Thymus (tissue), 11 donors: ENCODE measurements at regions not wholly inside any gene's neighbourhood (a gene's known extent, or its start where the extent isn't known, plus 50 kb on each side); places are given as distances from the start of the nearest gene placed in this dataset.

Experiments
- DNase-seq, 9 donors: peaks; one replicate each; pipeline ENCODE4 v3.0.0-alpha.2; 2013; ENCODE audit warnings: low spot score in 9 of 9, low read depth in 6 of 9, missing footprints in 1 of 9
- H3K27ac ChIP-seq, 2 donors: one replicate each; pipeline ENCODE4 v1.5.1; 2013; ENCODE audit warnings: control low read depth in 1 of 2, low read depth in 1 of 2, low read length in 1 of 2, mild to moderate bottlenecking in 1 of 2, moderate library complexity in 1 of 2
- H3K27me3 ChIP-seq, 2 donors: one replicate each; pipeline ENCODE4 v1.5.1; 2013; ENCODE audit warnings: low read length in 1 of 2; ENCODE audit not compliant: control insufficient read depth in 2 of 2, insufficient read depth in 1 of 2
- H3K36me3 ChIP-seq, 2 donors: one replicate each; pipeline ENCODE4 v1.5.1; 2013; ENCODE audit warnings: low read length in 1 of 2, mild to moderate bottlenecking in 1 of 2, moderate library complexity in 1 of 2; ENCODE audit not compliant: control insufficient read depth in 2 of 2, insufficient read depth in 2 of 2
- H3K4me1 ChIP-seq, 2 donors: one replicate each; pipeline ENCODE4 v1.5.1; 2013; ENCODE audit warnings: low read length in 2 of 2; ENCODE audit not compliant: control insufficient read depth in 2 of 2, insufficient read depth in 2 of 2
- H3K4me3 ChIP-seq, 2 donors: one replicate each; pipeline ENCODE4 v1.5.1; 2013; ENCODE audit warnings: low read length in 2 of 2, control low read depth in 1 of 2, mild to moderate bottlenecking in 1 of 2
- H3K9me3 ChIP-seq, 2 donors: one replicate each; pipeline ENCODE4 v1.5.1; 2013; ENCODE audit warnings: low read length in 1 of 2, mild to moderate bottlenecking in 1 of 2; ENCODE audit not compliant: control insufficient read depth in 2 of 2, insufficient read depth in 1 of 2
- WGBS: extraction: QIAGEN DNeasy Blood & Tissue Kit; methylation state at CpG from one replicate; pipeline ENCODE4 v1.1.7; 2013; 5-methylcytosine and 5-hydroxymethylcytosine counted together
- donor health status: healthy.

DNA sequence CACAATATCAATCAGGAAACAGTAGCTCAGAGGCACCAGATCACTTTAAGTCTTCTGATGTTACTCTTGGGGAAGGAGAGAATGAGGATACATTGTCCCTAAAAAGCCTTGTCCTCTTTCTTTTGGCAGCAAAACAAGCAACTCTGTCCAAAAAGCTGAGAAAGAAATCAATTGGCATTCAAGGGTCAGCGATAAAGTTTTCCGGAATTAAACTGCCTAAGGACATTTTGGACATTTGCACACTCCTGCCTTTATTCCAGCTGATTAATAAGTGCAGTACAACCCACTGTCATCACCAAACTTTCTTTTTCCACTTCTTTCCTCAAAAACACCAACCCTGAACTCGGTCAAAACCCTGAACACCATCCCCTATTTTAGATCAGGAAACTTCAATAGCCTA lies 85.8 kb upstream of the FAM9A start:
- H3K9me3 ChIP-seq: no peaks in the 10 kb centered on the region
- no peaks in the 10 kb centered on the region for H3K27me3 ChIP-seq
- no peaks in the 10 kb centered on the region for H3K4me1 ChIP-seq
- WGBS: 98% methylated on average over 3 of the region's 3 CpGs
- H3K4me3 ChIP-seq: no peak overlapping the region
- no peaks in the 10 kb centered on the region for H3K36me3 ChIP-seq
- no peak for DNase-seq
- H3K27ac ChIP-seq: no peak overlapping the region

DNA sequence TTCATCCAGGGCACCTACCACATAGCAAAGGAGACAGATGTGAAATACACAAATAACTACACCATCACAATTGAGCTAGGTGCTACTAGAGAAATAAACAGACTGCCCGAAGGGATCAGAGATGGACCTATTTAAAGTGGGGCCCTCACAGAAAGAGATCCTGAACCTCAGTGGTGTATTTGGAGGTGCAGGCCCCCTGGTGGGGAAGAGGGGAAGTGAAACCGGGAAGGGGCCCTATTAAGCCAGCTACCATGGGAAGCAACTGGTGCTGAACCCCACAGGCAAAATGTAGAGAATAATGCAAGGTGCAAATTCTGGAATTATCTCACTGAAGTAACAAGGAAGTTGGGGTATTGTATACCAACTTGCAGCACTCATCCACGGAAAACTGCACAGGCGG lies 78.6 kb upstream of the FAM9A start:
- 74% methylated on average over 4 of the region's 4 CpGs for WGBS
- no peaks in the 10 kb centered on the region for H3K4me1 ChIP-seq
- H3K9me3 ChIP-seq: no peaks in the 10 kb centered on the region
- H3K36me3 ChIP-seq: no peaks in the 10 kb centered on the region
- no peak overlapping the region for H3K4me3 ChIP-seq
- no peaks in the 10 kb centered on the region for H3K27me3 ChIP-seq
- DNase-seq: peak in 6 of 9 donors; percentile 2 to 41 (median 9)
- no peak overlapping the region for H3K27ac ChIP-seq

DNA sequence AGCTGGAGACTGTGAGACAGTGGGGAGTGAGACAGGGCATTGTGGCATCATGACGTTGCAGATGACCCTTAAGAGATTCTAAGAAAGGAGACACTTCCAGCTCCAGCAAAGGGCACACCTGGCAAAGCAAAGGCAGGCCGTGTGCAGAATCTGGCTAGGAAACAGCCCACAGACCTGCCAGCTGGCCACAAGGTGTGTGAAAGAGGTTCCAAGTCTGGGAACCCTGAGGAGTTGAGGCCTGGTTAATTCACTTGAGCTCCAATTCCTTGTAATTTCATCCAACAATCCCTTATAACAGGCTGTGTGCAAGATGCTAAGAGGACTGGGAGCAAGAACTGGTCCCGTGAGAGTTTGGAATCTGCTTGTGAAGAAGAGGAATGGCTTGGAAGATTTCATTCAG lies 72.8 kb upstream of the FAM9A start:
- Histone ChIP-seq H3K27me3 (no peaks in the 10 kb centered on the region), H3K4me3 (no peak overlapping the region), H3K27ac (no peak overlapping the region), H3K4me1 (no peaks in the 10 kb centered on the region), H3K36me3 (no peaks in the 10 kb centered on the region), H3K9me3 (no peaks in the 10 kb centered on the region)
- 80% methylated on average over 3 of the region's 3 CpGs for WGBS
- no peak for DNase-seq

DNA sequence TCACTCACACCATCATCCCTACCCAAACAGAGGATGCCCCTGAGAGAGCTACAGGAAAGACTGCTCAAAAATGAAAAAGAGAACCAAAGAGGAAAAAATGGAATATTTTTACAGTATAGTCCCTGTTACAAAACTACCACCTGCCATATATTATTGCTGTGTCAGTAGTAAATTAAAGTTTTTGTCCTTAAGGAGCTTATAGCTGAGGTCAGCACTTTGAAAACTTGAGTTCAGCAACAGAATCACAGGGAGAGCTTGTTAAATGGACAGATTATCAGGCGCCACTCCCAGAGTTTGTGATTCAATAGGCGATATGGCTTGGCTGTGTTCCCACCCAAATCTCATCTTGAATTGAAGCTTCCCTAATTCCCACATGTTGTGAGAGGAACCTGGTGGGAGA lies 71.9 kb upstream of the FAM9A start:
- H3K4me1 ChIP-seq: no peaks in the 10 kb centered on the region
- H3K27me3 ChIP-seq: no peaks in the 10 kb centered on the region
- H3K9me3 ChIP-seq: no peaks in the 10 kb centered on the region
- H3K4me3 ChIP-seq: no peak overlapping the region
- no peaks in the 10 kb centered on the region for H3K36me3 ChIP-seq
- H3K27ac ChIP-seq: no peak overlapping the region
- no peak for DNase-seq
- 99% methylated on average over 2 of the region's 2 CpGs for WGBS

DNA sequence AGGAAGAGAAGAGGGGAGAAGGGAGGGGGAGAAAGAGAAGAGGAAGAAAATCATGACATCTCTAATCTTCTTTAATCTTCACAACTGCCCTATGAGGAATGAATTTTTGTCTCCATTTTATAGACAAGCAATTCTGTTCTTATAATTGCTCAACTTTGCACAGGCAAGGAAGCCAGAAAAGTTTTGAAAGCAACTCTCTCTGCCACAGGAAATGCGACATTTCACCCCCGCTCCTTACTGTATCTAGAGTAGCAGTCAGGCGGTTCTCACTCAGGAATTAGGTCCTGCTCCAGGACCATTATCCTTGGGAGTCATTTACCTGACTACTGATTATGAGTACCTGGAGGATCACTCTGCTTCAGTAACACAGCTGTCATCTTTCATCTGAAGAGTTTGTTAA lies 69.2 kb upstream of the FAM9A start:
- no peaks in the 10 kb centered on the region for H3K36me3 ChIP-seq
- DNase-seq: no peak
- H3K27me3 ChIP-seq: no peaks in the 10 kb centered on the region
- no peaks in the 10 kb centered on the region for H3K9me3 ChIP-seq
- H3K27ac ChIP-seq: no peak overlapping the region
- H3K4me1 ChIP-seq: no peaks in the 10 kb centered on the region
- WGBS: 89% methylated on average over 3 of the region's 3 CpGs
- no peak overlapping the region for H3K4me3 ChIP-seq

DNA sequence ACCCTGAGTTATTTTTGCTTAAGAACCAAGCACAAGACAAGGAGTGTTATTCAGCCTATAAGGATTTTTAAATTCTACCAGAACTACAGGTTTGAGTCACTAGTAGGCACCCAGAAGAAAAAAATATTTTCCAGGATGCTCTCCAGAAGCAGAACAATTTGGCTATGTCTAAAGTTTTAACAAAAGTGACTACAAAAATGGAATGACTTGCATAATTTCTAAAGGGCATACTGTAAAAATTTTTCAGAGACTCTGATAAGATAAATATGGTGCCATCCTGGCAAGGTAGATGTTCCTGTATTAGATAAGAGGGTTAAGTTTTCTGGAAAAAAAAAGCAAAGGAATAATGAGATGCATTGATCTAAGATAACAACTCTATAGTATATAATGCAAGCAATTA lies 68.6 kb upstream of the FAM9A start:
- DNase-seq: no peak

DNA sequence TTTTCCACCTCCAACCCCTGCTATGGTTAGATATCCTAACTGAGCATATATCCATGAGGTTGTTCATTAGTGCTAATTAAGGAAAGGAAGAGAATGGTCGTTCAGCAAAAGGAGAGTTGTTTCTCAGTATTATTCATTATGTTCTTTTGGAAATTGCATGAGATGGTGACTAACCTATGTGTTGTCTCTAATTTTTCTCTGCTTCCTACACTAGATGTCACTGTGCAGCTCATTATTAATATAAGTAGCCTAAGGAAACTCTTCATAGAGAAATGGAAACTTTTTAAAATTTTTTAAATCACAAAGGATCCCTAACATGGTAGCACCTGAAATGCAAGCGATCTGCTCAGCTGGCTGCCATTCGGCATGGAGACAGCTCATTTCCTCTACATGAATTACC lies 67.7 kb upstream of the FAM9A start:
- no peaks in the 10 kb centered on the region for H3K4me1 ChIP-seq
- H3K27ac ChIP-seq: no peak overlapping the region
- no peaks in the 10 kb centered on the region for H3K9me3 ChIP-seq
- 41% methylated on average over 3 of the region's 3 CpGs for WGBS
- no peaks in the 10 kb centered on the region for H3K36me3 ChIP-seq
- H3K4me3 ChIP-seq: no peak overlapping the region
- no peak for DNase-seq
- no peaks in the 10 kb centered on the region for H3K27me3 ChIP-seq

More for the DNA sequence above, 68.6 kb upstream of the FAM9A start:
- Histone ChIP-seq H3K27me3 (no peaks in the 10 kb centered on the region), H3K36me3 (no peaks in the 10 kb centered on the region), H3K4me3 (no peak overlapping the region), H3K4me1 (no peaks in the 10 kb centered on the region), H3K9me3 (no peaks in the 10 kb centered on the region), H3K27ac (no peak overlapping the region)

DNA sequence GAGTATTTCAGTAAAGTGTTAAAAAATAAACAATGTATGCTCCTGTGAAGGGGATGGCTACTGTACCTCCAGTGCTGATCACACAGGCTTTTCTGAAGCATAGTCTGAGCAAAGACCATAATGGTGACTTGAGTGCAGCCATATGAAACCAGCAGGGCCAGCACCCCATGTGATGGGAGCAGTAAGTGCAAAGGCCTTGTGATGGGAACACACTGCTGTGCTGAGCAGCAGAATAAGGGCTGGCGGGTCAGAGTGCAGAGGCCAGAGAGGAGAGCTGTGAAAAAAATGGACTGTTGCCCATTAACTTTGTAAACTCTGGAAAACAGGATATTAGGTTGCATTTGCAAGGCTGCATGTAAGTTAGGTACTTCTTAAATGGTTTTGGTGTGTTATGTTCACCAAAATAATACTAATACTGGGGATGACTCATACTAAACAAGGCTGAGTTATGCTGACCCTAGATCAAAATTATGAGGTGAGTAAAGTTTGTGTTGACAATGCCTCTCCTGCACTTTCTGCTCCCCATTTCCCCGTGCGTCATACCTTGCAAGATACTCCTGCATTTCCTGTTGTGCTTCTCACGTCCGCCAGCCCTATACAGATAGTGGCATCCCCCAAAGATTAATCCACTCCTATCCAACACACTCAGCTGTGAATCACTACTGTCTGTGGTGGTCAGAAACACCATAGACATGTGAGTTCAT lies 67.0 kb upstream of the FAM9A start:
- H3K9me3 ChIP-seq: no peaks in the 10 kb centered on the region
- no peaks in the 10 kb centered on the region for H3K36me3 ChIP-seq
- no peak overlapping the region for H3K4me3 ChIP-seq
- no peak overlapping the region for H3K27ac ChIP-seq
- H3K4me1 ChIP-seq: no peaks in the 10 kb centered on the region
- H3K27me3 ChIP-seq: no peaks in the 10 kb centered on the region
- DNase-seq: no peak
- WGBS: 95% methylated on average over 5 of the region's 5 CpGs

DNA sequence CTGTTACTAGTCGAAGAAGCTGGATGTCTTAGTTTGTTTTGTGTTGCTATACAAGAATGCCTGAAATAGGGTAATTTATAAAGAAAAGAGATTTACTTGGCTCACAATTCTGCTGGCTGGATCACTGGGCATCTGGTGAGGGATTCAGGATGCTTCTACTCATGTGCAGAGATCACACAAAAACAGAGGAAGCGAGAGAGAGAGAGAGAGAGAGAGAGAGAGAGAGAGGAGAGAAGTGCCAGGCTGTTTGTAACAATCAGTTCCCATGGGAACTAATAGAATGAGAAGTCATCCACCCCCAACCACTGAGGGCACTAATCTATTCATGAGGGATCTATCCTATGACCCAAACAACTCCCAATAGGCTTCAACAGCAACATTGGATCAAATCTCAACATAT lies 66.2 kb upstream of the FAM9A start:
- H3K27ac ChIP-seq: no peak overlapping the region
- no peaks in the 10 kb centered on the region for H3K36me3 ChIP-seq
- H3K27me3 ChIP-seq: no peaks in the 10 kb centered on the region
- H3K9me3 ChIP-seq: no peaks in the 10 kb centered on the region
- no peak for DNase-seq
- WGBS: 92% methylated on average over 2 of the region's 2 CpGs
- H3K4me3 ChIP-seq: no peak overlapping the region
- H3K4me1 ChIP-seq: no peaks in the 10 kb centered on the region

DNA sequence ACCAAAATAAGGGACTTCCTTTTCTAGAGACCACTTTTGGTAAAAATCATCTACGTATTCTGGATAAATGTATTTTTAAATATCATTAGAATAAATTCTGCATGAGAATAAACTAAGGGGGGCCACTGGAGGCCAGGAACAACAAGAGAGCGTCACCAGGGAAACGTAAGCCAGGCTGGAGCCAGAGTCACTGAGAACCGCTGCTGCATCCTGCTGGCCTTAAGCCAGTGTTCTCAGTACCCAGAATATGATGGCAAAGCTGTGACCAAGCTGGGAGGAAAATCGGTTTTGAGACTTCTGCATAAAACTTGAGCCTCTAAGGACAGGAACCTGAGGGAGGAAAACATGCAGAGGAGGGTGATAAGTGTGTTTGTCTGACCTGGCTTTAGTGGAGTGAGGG lies 63.0 kb upstream of the FAM9A start:
- WGBS: 16% methylated on average over 5 of the region's 5 CpGs
- H3K27me3 ChIP-seq: no peaks in the 10 kb centered on the region
- H3K27ac ChIP-seq: no peak overlapping the region
- no peak overlapping the region for H3K4me3 ChIP-seq
- no peaks in the 10 kb centered on the region for H3K9me3 ChIP-seq
- DNase-seq: no peak
- no peaks in the 10 kb centered on the region for H3K4me1 ChIP-seq
- H3K36me3 ChIP-seq: no peaks in the 10 kb centered on the region
